ENCODE measurements at regions not wholly inside any gene's neighbourhood (a gene's known extent, or its start where the extent isn't known, plus 50 kb on each side); places are given as distances from the start of the nearest gene placed in this dataset.

GRCh38 chr2:123073956-123074355, 951.1 kb upstream of the CNTNAP5 start:
- DNase-seq = no peak

- DNase-seq = no peak
Measured at GRCh38 chr2:123077101-123077500, 948.0 kb upstream of the CNTNAP5 start.

- no peak for DNase-seq
Measured at GRCh38 chr2:123080331-123080730, 944.8 kb upstream of the CNTNAP5 start.

GRCh38 chr2:123085484-123085883, 939.6 kb upstream of the CNTNAP5 start:
- DNase-seq = no peak

GRCh38 chr2:123086613-123087385, 938.3 kb upstream of the CNTNAP5 start:
- no peak for DNase-seq

GRCh38 chr2:123091471-123091870, 933.6 kb upstream of the CNTNAP5 start:
- DNase-seq = no peak

- no peak for DNase-seq
Measured at GRCh38 chr2:123093199-123093598, 931.9 kb upstream of the CNTNAP5 start.

GRCh38 chr2:123095219-123095835, 929.8 kb upstream of the CNTNAP5 start:
- DNase-seq = no peak

GRCh38 chr2:123098619-123099018, 926.5 kb upstream of the CNTNAP5 start:
- DNase-seq = no peak

- DNase-seq = no peak
Measured at GRCh38 chr2:123101434-123101833, 923.7 kb upstream of the CNTNAP5 start.

- no peak for DNase-seq
Measured at GRCh38 chr2:123103902-123104301, 921.2 kb upstream of the CNTNAP5 start.

GRCh38 chr2:123116595-123116994, 908.5 kb upstream of the CNTNAP5 start:
- no peak for DNase-seq

GRCh38 chr2:123127236-123127635, 897.9 kb upstream of the CNTNAP5 start:
- DNase-seq = no peak

- no peak for DNase-seq
Measured at GRCh38 chr2:123128951-123129350, 896.1 kb upstream of the CNTNAP5 start.

- no peak for DNase-seq
Measured at GRCh38 chr2:123136419-123136818, 888.7 kb upstream of the CNTNAP5 start.

- no peak for DNase-seq
Measured at GRCh38 chr2:123144082-123144481, 881.0 kb upstream of the CNTNAP5 start.

GRCh38 chr2:123153041-123153440, 872.0 kb upstream of the CNTNAP5 start:
- no peak for DNase-seq

- no peak for DNase-seq
Measured at GRCh38 chr2:123154195-123154594, 870.9 kb upstream of the CNTNAP5 start.

GRCh38 chr2:123157016-123157415, 868.1 kb upstream of the CNTNAP5 start:
- DNase-seq = no peak

GRCh38 chr2:123162400-123163016, 862.6 kb upstream of the CNTNAP5 start:
- no peak for DNase-seq

GRCh38 chr2:123163398-123163797, 861.7 kb upstream of the CNTNAP5 start:
- no peak for DNase-seq

GRCh38 chr2:123164216-123164615, 860.9 kb upstream of the CNTNAP5 start:
- no peak for DNase-seq

- DNase-seq = no peak
Measured at GRCh38 chr2:123165616-123166015, 859.5 kb upstream of the CNTNAP5 start.

- DNase-seq = no peak
Measured at GRCh38 chr2:123179526-123179925, 845.6 kb upstream of the CNTNAP5 start.

Measured in fibroblast of upper back skin (primary cell).